ENCODE measurements at regions not wholly inside any gene's neighbourhood (a gene's known extent, or its start where the extent isn't known, plus 50 kb on each side); places are given as distances from the start of the nearest gene placed in this dataset.

DNA sequence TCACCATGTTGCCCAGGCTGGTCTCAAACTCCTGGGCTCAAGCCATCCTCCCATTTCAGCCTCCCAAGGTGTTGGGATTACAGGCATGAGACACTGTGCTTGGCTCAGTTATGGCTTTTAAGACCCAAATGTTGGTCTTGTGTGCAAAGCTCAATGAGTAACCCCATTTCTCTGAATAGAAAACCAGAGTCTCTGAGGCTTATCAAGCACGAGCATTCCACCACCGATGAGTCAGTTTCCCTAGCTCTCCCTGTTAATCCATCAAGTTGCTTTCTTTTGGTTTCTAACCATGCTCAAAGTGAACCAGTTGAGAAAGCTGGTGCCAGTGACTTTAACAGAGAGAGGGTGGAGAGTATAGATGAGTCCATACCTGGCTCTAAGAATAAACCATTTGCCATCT is 350.9 kb upstream of the ADGRL2 start:
- TF ChIP-seq, protein P1, sequence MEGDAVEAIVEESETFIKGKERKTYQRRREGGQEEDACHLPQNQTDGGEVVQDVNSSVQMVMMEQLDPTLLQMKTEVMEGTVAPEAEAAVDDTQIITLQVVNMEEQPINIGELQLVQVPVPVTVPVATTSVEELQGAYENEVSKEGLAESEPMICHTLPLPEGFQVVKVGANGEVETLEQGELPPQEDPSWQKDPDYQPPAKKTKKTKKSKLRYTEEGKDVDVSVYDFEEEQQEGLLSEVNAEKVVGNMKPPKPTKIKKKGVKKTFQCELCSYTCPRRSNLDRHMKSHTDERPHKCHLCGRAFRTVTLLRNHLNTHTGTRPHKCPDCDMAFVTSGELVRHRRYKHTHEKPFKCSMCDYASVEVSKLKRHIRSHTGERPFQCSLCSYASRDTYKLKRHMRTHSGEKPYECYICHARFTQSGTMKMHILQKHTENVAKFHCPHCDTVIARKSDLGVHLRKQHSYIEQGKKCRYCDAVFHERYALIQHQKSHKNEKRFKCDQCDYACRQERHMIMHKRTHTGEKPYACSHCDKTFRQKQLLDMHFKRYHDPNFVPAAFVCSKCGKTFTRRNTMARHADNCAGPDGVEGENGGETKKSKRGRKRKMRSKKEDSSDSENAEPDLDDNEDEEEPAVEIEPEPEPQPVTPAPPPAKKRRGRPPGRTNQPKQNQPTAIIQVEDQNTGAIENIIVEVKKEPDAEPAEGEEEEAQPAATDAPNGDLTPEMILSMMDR (IDR thresholded peaks at IDR 0.05) = no peak
- no peak for TF ChIP-seq POLR2A (IDR thresholded peaks at IDR 0.05)

Data from adrenal gland (tissue), 5 donors.